Mucosa of rectum (tissue), 2 donors: ENCODE measurements at regions not wholly inside any gene's neighbourhood (a gene's known extent, or its start where the extent isn't known, plus 50 kb on each side); places are given as distances from the start of the nearest gene placed in this dataset.
"Not testable (repeated sequence)": the region's sequence is repeated elsewhere in the genome, so short reads cannot be mapped to it uniquely, and the experiment has no call there.

Experiments
- H3K27ac ChIP-seq, 2 donors: one replicate each; pipeline ENCODE4 v1.7.0; 2013; ENCODE audit warnings: inconsistent platforms in 2 of 2, low read depth in 2 of 2, low read length in 2 of 2
- H3K27me3 ChIP-seq, 2 donors: one replicate each; pipeline ENCODE4 v1.7.0; 2013; ENCODE audit warnings: low read length in 2 of 2; ENCODE audit not compliant: control insufficient read depth in 2 of 2, insufficient read depth in 2 of 2
- H3K36me3 ChIP-seq, 2 donors: one replicate each; pipeline ENCODE4 v1.7.0; 2013; ENCODE audit warnings: low read length in 2 of 2; ENCODE audit not compliant: control insufficient read depth in 2 of 2, insufficient read depth in 2 of 2
- H3K4me1 ChIP-seq, 2 donors: one replicate each; pipeline ENCODE4 v1.7.0; 2013; ENCODE audit warnings: low read length in 2 of 2, mild to moderate bottlenecking in 1 of 2; ENCODE audit not compliant: control insufficient read depth in 2 of 2, insufficient read depth in 2 of 2
- H3K4me3 ChIP-seq, 2 donors: one replicate each; pipeline ENCODE4 v1.7.0; 2013; ENCODE audit warnings: low read length in 2 of 2
- H3K9ac ChIP-seq, 2 donors: one replicate each; pipeline ENCODE4 v1.7.0; 2013; ENCODE audit warnings: low read length in 2 of 2, low read depth in 1 of 2, mild to moderate bottlenecking in 1 of 2
- H3K9me3 ChIP-seq, 2 donors: one replicate each; pipeline ENCODE4 v1.7.0; 2013; ENCODE audit warnings: low read length in 2 of 2; ENCODE audit not compliant: control insufficient read depth in 2 of 2
- donor health status: healthy.
- donor health status: Normal muscosa, but diverticular disease.

- H3K27ac ChIP-seq, result no peak overlapping the region
- H3K27me3 ChIP-seq, result no peaks in the 10 kb centered on the region
- no peak overlapping the region for H3K4me3 ChIP-seq
- H3K9me3 ChIP-seq, result no peaks in the 10 kb centered on the region
- H3K9ac ChIP-seq, result no peak overlapping the region
- no peaks in the 10 kb centered on the region for H3K36me3 ChIP-seq
- H3K4me1 ChIP-seq, result no peaks in the 10 kb centered on the region
Measured at GRCh38 chr9:99647604-99648003, 174.1 kb upstream of the NR4A3 start.

- Histone ChIP-seq H3K4me1 (no peaks in the 10 kb centered on the region), H3K9ac (no peak overlapping the region), H3K36me3 (no peaks in the 10 kb centered on the region), H3K27me3 (no peaks in the 10 kb centered on the region), H3K27ac (no peak overlapping the region), H3K4me3 (no peak overlapping the region), H3K9me3 (no peaks in the 10 kb centered on the region)
Measured at GRCh38 chr9:99650187-99650874, 171.4 kb upstream of the NR4A3 start.

GRCh38 chr9:99660191-99660636, 161.5 kb upstream of the NR4A3 start:
- Histone ChIP-seq H3K36me3 (no peaks in the 10 kb centered on the region), H3K9me3 (no peaks in the 10 kb centered on the region), H3K4me3 (no peak overlapping the region), H3K27me3 (no peaks in the 10 kb centered on the region), H3K9ac (no peak overlapping the region), H3K27ac (no peak overlapping the region), H3K4me1 (no peaks in the 10 kb centered on the region)

DNA sequence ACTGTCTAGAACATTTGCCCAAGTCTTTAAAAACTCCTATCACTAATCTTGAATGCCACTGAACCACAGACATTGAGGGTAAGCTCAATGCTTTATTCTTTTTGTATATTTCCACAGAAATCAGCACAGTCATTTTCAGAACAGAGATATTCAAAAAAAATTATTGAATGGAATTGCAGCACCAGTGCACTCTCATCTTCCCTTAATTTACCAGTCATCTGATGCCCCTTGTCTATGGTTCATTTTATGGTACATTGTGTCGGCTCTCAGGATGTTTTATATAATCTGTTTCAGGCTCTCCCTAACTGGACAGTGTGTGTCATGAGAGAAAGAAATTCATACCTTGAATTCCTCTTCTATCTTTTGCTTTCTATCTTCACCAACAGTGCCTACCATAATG, 158.4 kb upstream of the NR4A3 start:
- H3K36me3 ChIP-seq, result no peaks in the 10 kb centered on the region
- H3K9ac ChIP-seq, result no peak overlapping the region
- H3K27me3 ChIP-seq, result no peaks in the 10 kb centered on the region
- no peak overlapping the region for H3K27ac ChIP-seq
- no peaks in the 10 kb centered on the region for H3K9me3 ChIP-seq
- no peaks in the 10 kb centered on the region for H3K4me1 ChIP-seq
- H3K4me3 ChIP-seq, result no peak overlapping the region

- Histone ChIP-seq H3K9ac (no peak overlapping the region), H3K9me3 (no peaks in the 10 kb centered on the region), H3K36me3 (no peaks in the 10 kb centered on the region), H3K27me3 (no peaks in the 10 kb centered on the region), H3K4me3 (no peak overlapping the region), H3K27ac (no peak overlapping the region), H3K4me1 (no peaks in the 10 kb centered on the region)
Measured at GRCh38 chr9:99663856-99664255, 157.8 kb upstream of the NR4A3 start.

- no peaks in the 10 kb centered on the region for H3K27me3 ChIP-seq
- H3K4me1 ChIP-seq, result no peaks in the 10 kb centered on the region
- H3K4me3 ChIP-seq, result no peak overlapping the region
- no peaks in the 10 kb centered on the region for H3K9me3 ChIP-seq
- no peak overlapping the region for H3K9ac ChIP-seq
- no peaks in the 10 kb centered on the region for H3K36me3 ChIP-seq
- H3K27ac ChIP-seq, result no peak overlapping the region
Measured at GRCh38 chr9:99666571-99666970, 155.1 kb upstream of the NR4A3 start.

DNA sequence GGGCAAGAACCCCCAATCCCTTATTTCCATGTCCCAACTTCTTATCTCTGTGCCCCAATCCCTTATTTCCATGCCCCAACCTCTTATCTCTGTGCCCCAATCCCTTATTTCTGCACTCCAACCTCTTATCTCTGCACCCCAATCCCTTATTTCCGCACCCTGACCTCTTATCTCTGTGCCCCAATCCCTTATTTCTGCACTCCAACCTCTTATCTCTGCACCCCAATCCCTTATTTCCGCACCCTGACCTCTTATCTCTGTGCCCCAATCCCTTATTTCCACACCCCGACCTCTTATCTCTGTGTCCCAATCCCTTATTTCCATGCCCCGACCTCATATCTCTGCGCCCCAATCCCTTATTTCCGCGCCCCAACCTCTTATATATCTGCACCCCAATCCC, 150.8 kb upstream of the NR4A3 start:
- H3K4me3 ChIP-seq, H3K36me3 ChIP-seq, H3K4me1 ChIP-seq, H3K27ac ChIP-seq, H3K27me3 ChIP-seq, H3K9me3 ChIP-seq, H3K9ac ChIP-seq: not testable (repeated sequence)

- Histone ChIP-seq H3K27me3 (no peaks in the 10 kb centered on the region), H3K4me3 (no peak overlapping the region), H3K9me3 (no peaks in the 10 kb centered on the region), H3K9ac (no peak overlapping the region), H3K27ac (no peak overlapping the region), H3K4me1 (no peaks in the 10 kb centered on the region), H3K36me3 (no peaks in the 10 kb centered on the region)
Measured at GRCh38 chr9:99677281-99677680, 144.4 kb upstream of the NR4A3 start.

- Histone ChIP-seq H3K9me3 (no peaks in the 10 kb centered on the region), H3K36me3 (no peaks in the 10 kb centered on the region), H3K9ac (no peak overlapping the region), H3K27ac (no peak overlapping the region), H3K4me1 (no peaks in the 10 kb centered on the region), H3K4me3 (no peak overlapping the region), H3K27me3 (no peaks in the 10 kb centered on the region)
Measured at GRCh38 chr9:99678566-99678965, 143.1 kb upstream of the NR4A3 start.

DNA sequence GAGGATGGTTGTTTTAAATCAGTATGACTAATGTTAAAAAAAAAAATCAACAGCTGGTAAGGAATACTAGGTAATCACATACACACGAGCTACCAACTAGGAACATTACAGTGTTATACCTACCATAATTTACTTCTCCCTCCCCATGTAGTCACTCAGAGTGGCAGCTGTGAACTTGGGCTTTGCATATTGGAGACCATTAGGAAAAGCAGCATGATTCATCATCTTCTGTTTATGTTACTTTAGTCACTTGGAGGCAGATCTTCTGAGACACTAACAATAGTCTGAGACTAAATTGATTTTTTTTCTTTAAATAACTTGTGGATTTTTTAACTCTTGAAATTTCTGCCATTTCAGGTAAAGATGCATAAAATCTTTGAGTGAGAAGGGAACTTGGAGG, 141.5 kb upstream of the NR4A3 start:
- Histone ChIP-seq H3K4me1 (no peaks in the 10 kb centered on the region), H3K9ac (no peak overlapping the region), H3K9me3 (no peaks in the 10 kb centered on the region), H3K27ac (no peak overlapping the region), H3K4me3 (no peak overlapping the region), H3K27me3 (no peaks in the 10 kb centered on the region), H3K36me3 (no peaks in the 10 kb centered on the region)

DNA sequence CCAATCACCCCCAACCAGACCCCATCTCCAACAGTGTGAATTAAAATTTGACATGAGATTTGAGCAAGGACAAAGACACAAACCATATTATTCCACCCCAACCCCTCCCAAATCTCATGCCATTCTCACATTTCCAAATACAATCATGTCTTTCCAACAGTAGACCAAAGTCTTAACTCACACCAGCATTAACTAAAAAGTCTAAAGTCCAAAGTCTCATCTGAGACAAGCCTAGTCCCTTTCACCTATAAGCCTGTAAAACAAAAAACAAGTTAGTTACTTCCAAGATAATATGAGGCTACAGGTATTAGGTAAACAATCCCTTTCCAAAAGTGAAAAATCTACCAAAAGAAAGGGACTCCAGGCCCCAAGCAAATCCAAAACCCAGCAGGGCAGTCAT, 140.6 kb upstream of the NR4A3 start:
- Histone ChIP-seq H3K4me3 (no peak overlapping the region), H3K36me3 (no peaks in the 10 kb centered on the region), H3K27ac (no peak overlapping the region), H3K9me3 (no peaks in the 10 kb centered on the region), H3K9ac (no peak overlapping the region), H3K27me3 (no peaks in the 10 kb centered on the region), H3K4me1 (no peaks in the 10 kb centered on the region)
